Fibroblast of lung (primary cell): ENCODE measurements at regions not wholly inside any gene's neighbourhood (a gene's known extent, or its start where the extent isn't known, plus 50 kb on each side); places are given as distances from the start of the nearest gene placed in this dataset.

ENCODE experiments used
- DNase-seq, 2 donors: peaks; one replicate each; pipeline versions ENCODE4 v3.0.0 to v3.0.0-alpha.2; 2010; ENCODE audit warnings: low read depth in 2 of 2
- H2AFZ ChIP-seq: 2 replicates; pipeline ENCODE4 v1.5.1; 2012; ENCODE audit warnings: low read length, control low read depth, inconsistent platforms
- H3K27ac ChIP-seq: 2 replicates; pipeline ENCODE4 v1.5.1; 2011; ENCODE audit warnings: low read length, control low read depth; ENCODE audit not compliant: insufficient read depth
- H3K27me3 ChIP-seq: 2 replicates; pipeline ENCODE4 v1.5.1; 2011; ENCODE audit warnings: mild to moderate bottlenecking, low read length; ENCODE audit not compliant: control insufficient read depth, insufficient read depth
- H3K36me3 ChIP-seq: 2 replicates; pipeline ENCODE4 v1.5.1; 2011; ENCODE audit warnings: low read length; ENCODE audit not compliant: control insufficient read depth, insufficient read depth
- H3K4me1 ChIP-seq: 2 replicates; pipeline ENCODE4 v1.5.1; 2011; ENCODE audit warnings: low read length; ENCODE audit not compliant: control insufficient read depth, insufficient read depth; ENCODE audit errors: extremely low read depth
- H3K4me2 ChIP-seq: 2 replicates; pipeline ENCODE4 v1.5.1; 2011; ENCODE audit warnings: low read length, control low read depth; ENCODE audit not compliant: insufficient read depth; ENCODE audit errors: extremely low read depth
- H3K4me3 ChIP-seq, 4 experiments: fragments of 200-600 bp in 1 of 4; sonication (generic) in 1 of 4; replicated peaks in 1 of 4; 2 replicates each; pipeline ENCODE4 v1.5.1; 2011 to 2016; ENCODE audit warnings: low read length in 4 of 4, low read depth in 3 of 4, mild to moderate bottlenecking in 3 of 4, control low read depth in 2 of 4, inconsistent platforms in 1 of 4, mixed read lengths in 1 of 4; ENCODE audit not compliant: insufficient read depth in 1 of 4; ENCODE audit errors: control extremely low read depth in 1 of 4
- H3K79me2 ChIP-seq: 2 replicates; pipeline ENCODE4 v1.5.1; 2012; ENCODE audit warnings: mild to moderate bottlenecking, low read length, inconsistent platforms; ENCODE audit not compliant: control insufficient read depth, insufficient read depth
- H3K9ac ChIP-seq: 2 replicates; pipeline ENCODE4 v1.5.1; 2011; ENCODE audit warnings: mild to moderate bottlenecking, low read length, control low read depth; ENCODE audit not compliant: insufficient read depth
- H3K9me3 ChIP-seq: 2 replicates; pipeline ENCODE4 v1.5.1; 2012; ENCODE audit warnings: low read depth, low read length; ENCODE audit not compliant: control insufficient read depth, insufficient read depth
- H4K20me1 ChIP-seq: 2 replicates; pipeline ENCODE4 v1.5.1; 2011; ENCODE audit warnings: low read length; ENCODE audit not compliant: control insufficient read depth, insufficient read depth; ENCODE audit errors: extremely low read depth
- CTCF ChIP-seq, 2 donors: IDR thresholded peaks in 1 of 2; conservative IDR thresholded peaks in 1 of 2; 1 replicate in 1 of 2; 2 replicates in 1 of 2; pipeline ENCODE4 v1.5.1; 2011 to 2012; ENCODE audit warnings: low read length in 2 of 2, control low read depth in 1 of 2, inconsistent platforms in 1 of 2, low read depth in 1 of 2, mild to moderate bottlenecking in 1 of 2
- EZH2 ChIP-seq: IDR thresholded peaks from 2 replicates; pipeline ENCODE4 v1.5.1; 2012; ENCODE audit warnings: low read length, control low read depth, mild to moderate bottlenecking; ENCODE audit errors: missing control alignments

DNA sequence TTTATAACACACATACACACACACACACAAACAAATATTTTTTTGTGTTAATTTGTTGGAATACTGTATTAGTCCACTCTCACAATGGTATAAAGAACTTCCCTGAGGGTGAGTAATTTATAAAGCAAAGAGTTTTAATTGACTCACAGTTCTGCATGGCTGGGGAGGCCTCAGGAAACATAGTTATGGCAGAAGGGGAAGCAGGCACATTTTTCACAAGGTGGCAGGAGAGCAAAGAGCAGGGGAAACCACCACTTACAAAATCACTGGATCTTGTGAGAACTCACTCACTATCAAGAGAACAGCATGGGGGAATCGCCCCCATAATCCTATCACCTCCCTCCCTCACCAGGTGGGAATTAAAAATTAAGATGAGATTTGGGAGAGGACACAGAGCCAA is 205.4 kb upstream of the PTPRD start:
- no peak for DNase-seq
- H3K4me1 ChIP-seq = no peaks in the 10 kb centered on the region
- H3K4me3 ChIP-seq = no peak overlapping the region
- no peaks in the 10 kb centered on the region for H4K20me1 ChIP-seq
- H3K36me3 ChIP-seq = no peaks in the 10 kb centered on the region
- H3K9ac ChIP-seq = no peak overlapping the region
- no peak for TF ChIP-seq EZH2
- TF ChIP-seq CTCF (conservative IDR thresholded peaks at IDR 0.05 in 1 of 2, IDR thresholded peaks at IDR 0.05 in 1 of 2; ENCODE audit: low read depth in 1 of 2, low read length in 2 of 2) = no peak
- H2AFZ ChIP-seq = no peak overlapping the region
- H3K9me3 ChIP-seq = no peaks in the 10 kb centered on the region
- H3K27me3 ChIP-seq = no peaks in the 10 kb centered on the region
- no peaks in the 10 kb centered on the region for H3K79me2 ChIP-seq
- H3K27ac ChIP-seq = no peak overlapping the region
- H3K4me2 ChIP-seq = no peak overlapping the region

DNA sequence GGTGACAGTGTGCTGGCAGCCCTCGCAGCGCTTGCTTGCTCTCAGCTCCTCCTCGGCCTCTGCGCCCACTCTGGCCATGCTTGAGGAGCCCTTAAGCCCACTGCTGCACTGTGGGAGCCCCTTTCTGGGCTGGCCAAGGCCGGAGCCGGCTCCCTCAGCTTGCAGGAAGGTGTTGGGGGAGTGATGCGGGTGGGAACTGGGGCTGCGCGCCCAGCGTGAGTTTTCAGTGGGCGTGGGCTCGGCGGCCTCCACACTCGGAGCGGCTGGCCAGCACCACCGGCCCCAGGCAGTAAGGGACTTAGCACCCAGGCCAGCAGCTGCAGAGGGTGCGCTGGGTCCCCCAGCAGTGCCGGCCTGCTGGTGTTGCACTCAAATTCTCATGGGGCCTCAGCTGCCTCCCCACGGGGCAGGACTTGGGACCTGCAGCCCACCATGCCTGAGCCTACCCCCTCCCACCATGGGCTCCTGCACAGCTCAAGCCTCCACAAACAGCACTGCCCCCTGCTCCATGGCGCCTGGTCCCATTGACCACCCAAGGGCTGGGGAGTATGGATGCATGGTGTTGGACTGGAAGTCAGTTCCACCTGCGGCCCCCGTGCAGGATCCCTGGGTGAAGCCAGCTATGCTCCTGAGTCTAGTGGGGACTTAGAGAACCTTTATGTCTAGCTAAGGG is 223.1 kb upstream of the PTPRD start:
- Histone ChIP-seq H4K20me1 (no peaks in the 10 kb centered on the region), H3K4me1 (no peaks in the 10 kb centered on the region), H3K79me2 (no peaks in the 10 kb centered on the region), H3K9ac (no peak overlapping the region), H2AFZ (no peak overlapping the region), H3K4me3 (no peak overlapping the region), H3K27ac (no peak overlapping the region), H3K36me3 (no peaks in the 10 kb centered on the region), H3K9me3 (no peaks in the 10 kb centered on the region), H3K4me2 (no peak overlapping the region), H3K27me3 (no peaks in the 10 kb centered on the region)
- no peak for TF ChIP-seq EZH2
- no peak for TF ChIP-seq CTCF (conservative IDR thresholded peaks at IDR 0.05 in 1 of 2, IDR thresholded peaks at IDR 0.05 in 1 of 2; ENCODE audit: low read depth in 1 of 2, low read length in 2 of 2)
- no peak for DNase-seq

DNA sequence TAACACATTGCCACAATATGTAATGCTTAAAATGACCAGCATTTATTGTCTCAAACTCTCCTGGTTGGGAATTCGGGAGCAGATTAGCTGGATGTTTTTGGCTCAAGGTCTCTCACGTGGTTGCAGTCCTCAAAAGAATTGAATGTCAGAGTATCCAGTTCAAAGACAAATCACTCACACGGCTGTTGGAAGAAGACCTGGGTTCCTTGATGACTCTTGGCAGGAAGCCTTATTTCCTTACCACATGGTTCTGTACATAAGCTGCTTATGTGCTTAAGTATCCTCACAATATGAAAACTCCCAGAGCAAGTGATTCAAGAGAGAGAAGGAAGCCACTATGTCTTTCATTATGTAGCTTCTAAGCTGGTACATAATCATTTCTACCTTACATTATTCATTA is 230.3 kb upstream of the PTPRD start:
- no peak for DNase-seq
- no peak overlapping the region for H3K4me3 ChIP-seq
- no peaks in the 10 kb centered on the region for H3K79me2 ChIP-seq
- no peaks in the 10 kb centered on the region for H3K36me3 ChIP-seq
- no peak overlapping the region for H3K27ac ChIP-seq
- H2AFZ ChIP-seq = no peak overlapping the region
- H3K9ac ChIP-seq = no peak overlapping the region
- H3K4me2 ChIP-seq = no peak overlapping the region
- H3K4me1 ChIP-seq = no peaks in the 10 kb centered on the region
- no peaks in the 10 kb centered on the region for H3K27me3 ChIP-seq
- no peaks in the 10 kb centered on the region for H4K20me1 ChIP-seq
- no peaks in the 10 kb centered on the region for H3K9me3 ChIP-seq
- TF ChIP-seq CTCF (conservative IDR thresholded peaks at IDR 0.05 in 1 of 2, IDR thresholded peaks at IDR 0.05 in 1 of 2; ENCODE audit: low read depth in 1 of 2, low read length in 2 of 2) (no peak), EZH2 (no peak)
